Endothelial cell of umbilical vein (primary cell): ENCODE measurements at regions not wholly inside any gene's neighbourhood (a gene's known extent, or its start where the extent isn't known, plus 50 kb on each side); places are given as distances from the start of the nearest gene placed in this dataset.

Experiments used
- BruUV-seq: library from RNA; stranded (reverse); fragments of 400-500 nt; replicated peaks from 2 replicates; lab custom pipeline; 2021; lab: Mats Ljungman, UMichigan
- CTCF ChIA-PET: fragments of 300-600, 350-600 bp; sonication (Branson Sonifier 250); formaldehyde crosslinking; loops from one replicate; lab custom pipeline; 2021; ENCODE audit warnings: antibody characterized with exemption, inconsistent platforms; lab: Charles Lee
- POLR2A ChIA-PET: fragments of 300-600, 350-600 bp; sonication (Branson Sonifier 250); formaldehyde crosslinking; loops from one replicate; lab custom pipeline; 2021; ENCODE audit warnings: antibody characterized with exemption, inconsistent platforms; lab: Charles Lee
- DNase-seq: peaks from one replicate; pipeline ENCODE4 v3.0.0-alpha.2; 2011; ENCODE audit warnings: low read depth, low spot score
- FAIRE-seq: peaks from 2 replicates; lab custom pipeline; 2011; peaks lifted over from hg19 to GRCh38; lab: Jason Lieb, UNC
- H2AFZ ChIP-seq: 2 replicates; pipeline ENCODE4 v1.6.0; 2012; ENCODE audit warnings: low read depth, low read length, control low read depth, inconsistent platforms
- H3K27ac ChIP-seq: 2 replicates; pipeline ENCODE4 v1.5.1; 2011; ENCODE audit warnings: low read depth, mild to moderate bottlenecking, control low read depth, low read length, moderate library complexity; ENCODE audit not compliant: insufficient read depth
- H3K27me3 ChIP-seq, 2 experiments: 2 replicates each; pipeline versions ENCODE4 v1.6.0 to v1.6.1; 2011; ENCODE audit warnings: low read length in 2 of 2, mixed read lengths in 1 of 2; ENCODE audit not compliant: control insufficient read depth in 2 of 2, insufficient read depth in 2 of 2
- H3K36me3 ChIP-seq, 2 experiments: 2 replicates in 1 of 2; 3 replicates in 1 of 2; pipeline ENCODE4 v1.5.1; 2011; ENCODE audit warnings: low read length in 2 of 2, mild to moderate bottlenecking in 1 of 2, moderate library complexity in 1 of 2; ENCODE audit not compliant: control insufficient read depth in 2 of 2, insufficient read depth in 2 of 2; ENCODE audit errors: extremely low read depth in 1 of 2
- H3K4me1 ChIP-seq: 3 replicates; pipeline ENCODE4 v1.5.1; 2011; ENCODE audit warnings: mild to moderate bottlenecking, low read length; ENCODE audit not compliant: control insufficient read depth, insufficient read depth; ENCODE audit errors: extremely low read depth
- H3K4me2 ChIP-seq: 2 replicates; pipeline ENCODE4 v1.6.1; 2011; ENCODE audit warnings: low read length, control low read depth, mixed read lengths; ENCODE audit not compliant: insufficient read depth
- H3K4me3 ChIP-seq, 3 experiments: fragments of 200-600 bp in 1 of 3; sonication (generic), shearing (Covaris generic) in 1 of 3; replicated peaks in 1 of 3; 2 replicates each; pipeline ENCODE4 v1.5.1; 2011 to 2016; ENCODE audit warnings: control low read depth in 3 of 3, low read length in 3 of 3, mild to moderate bottlenecking in 2 of 3, inconsistent platforms in 1 of 3, low read depth in 1 of 3, moderate library complexity in 1 of 3; ENCODE audit not compliant: insufficient read depth in 1 of 3
- H3K79me2 ChIP-seq: 2 replicates; pipeline ENCODE4 v1.6.0; 2012; ENCODE audit warnings: low read length, inconsistent platforms; ENCODE audit not compliant: control insufficient read depth, insufficient read depth
- H3K9ac ChIP-seq: replicated peaks from 2 replicates; pipeline ENCODE3; 2011; ENCODE audit warnings: low read length, control low read depth; ENCODE audit not compliant: insufficient read depth; ENCODE audit errors: extremely low read depth
- H3K9me1 ChIP-seq: replicated peaks from 3 replicates; pipeline ENCODE4 v1.6.0; 2011; ENCODE audit warnings: mild to moderate bottlenecking, low read length; ENCODE audit not compliant: control insufficient read depth, insufficient read depth; ENCODE audit errors: extremely low read depth
- H3K9me3 ChIP-seq: replicated peaks from 2 replicates; pipeline ENCODE4 v1.5.1; 2012; ENCODE audit warnings: low read length, inconsistent platforms; ENCODE audit not compliant: control insufficient read depth, insufficient read depth
- H4K20me1 ChIP-seq: replicated peaks from 2 replicates; pipeline ENCODE3; 2011; ENCODE audit warnings: mild to moderate bottlenecking, low read length; ENCODE audit not compliant: control insufficient read depth, insufficient read depth; ENCODE audit errors: extremely low read depth
- EZH2 ChIP-seq: IDR thresholded peaks from 2 replicates; pipeline ENCODE4 v1.6.1; 2012; ENCODE audit warnings: borderline replicate concordance, low read depth, mild to moderate bottlenecking, moderate library complexity, low read length, inconsistent platforms; ENCODE audit not compliant: severe bottlenecking
- FOS ChIP-seq: IDR thresholded peaks from 2 replicates; pipeline ENCODE4 v1.6.1; 2011; ENCODE audit warnings: mild to moderate bottlenecking, low read length, moderate library complexity, borderline replicate concordance; ENCODE audit not compliant: insufficient read depth
- GATA2 ChIP-seq: IDR thresholded peaks from 2 replicates; pipeline ENCODE4 v1.7.0; 2011; ENCODE audit warnings: low read depth, mild to moderate bottlenecking, moderate library complexity, mixed read lengths, low read length; ENCODE audit not compliant: insufficient read length, insufficient read depth
- JUN ChIP-seq: IDR thresholded peaks from 2 replicates; pipeline ENCODE4 v1.6.1; 2011; ENCODE audit warnings: borderline replicate concordance, low read depth; ENCODE audit not compliant: insufficient read length, insufficient read depth
- MYC ChIP-seq: IDR thresholded peaks from one replicate; pipeline ENCODE4 v1.6.1; 2011; ENCODE audit warnings: mild to moderate bottlenecking, low read depth, low read length
- POLR2A ChIP-seq: IDR thresholded peaks from 2 replicates; pipeline ENCODE4 v1.6.1; 2012; ENCODE audit warnings: low read depth, mild to moderate bottlenecking, control low read depth, low read length
- POLR2AphosphoS5 ChIP-seq: IDR thresholded peaks from 2 replicates; pipeline ENCODE4 v1.6.1; 2012; ENCODE audit warnings: low read depth, mild to moderate bottlenecking, control low read depth, low read length, moderate library complexity; ENCODE audit not compliant: insufficient read depth
- dilution Hi-C: fragments of 300-500 bp; cut with MboI; formaldehyde crosslinking; loops from one replicate; pipeline ENCODE4 v1.15.0; 2019; ENCODE audit warnings: low sequenced_read_pairs; ENCODE audit not compliant: extremely low pct_ligation_motif_present
- intact Hi-C: fragments of 100-400 bp; cut with micrococcal nuclease; formaldehyde crosslinking; loops from one replicate; pipeline ENCODE4 v1.10.0; 2022
- TF ChIP-seq, protein P1 (sequence below), 2 donors: IDR thresholded peaks; 1 replicate in 1 of 2; 2 replicates in 1 of 2; pipeline ENCODE4 v1.5.1; 2011; ENCODE audit warnings: low read length in 2 of 2, mild to moderate bottlenecking in 2 of 2, moderate library complexity in 2 of 2, control low read depth in 1 of 2, inconsistent platforms in 1 of 2, low read depth in 1 of 2; ENCODE audit not compliant: insufficient read depth in 1 of 2; ENCODE audit errors: extremely low read depth in 1 of 2
- TF ChIP-seq, protein P2 (sequence below): IDR thresholded peaks from 2 replicates; pipeline ENCODE4 v1.6.1; 2011; ENCODE audit not compliant: insufficient read depth, insufficient read length

DNA sequence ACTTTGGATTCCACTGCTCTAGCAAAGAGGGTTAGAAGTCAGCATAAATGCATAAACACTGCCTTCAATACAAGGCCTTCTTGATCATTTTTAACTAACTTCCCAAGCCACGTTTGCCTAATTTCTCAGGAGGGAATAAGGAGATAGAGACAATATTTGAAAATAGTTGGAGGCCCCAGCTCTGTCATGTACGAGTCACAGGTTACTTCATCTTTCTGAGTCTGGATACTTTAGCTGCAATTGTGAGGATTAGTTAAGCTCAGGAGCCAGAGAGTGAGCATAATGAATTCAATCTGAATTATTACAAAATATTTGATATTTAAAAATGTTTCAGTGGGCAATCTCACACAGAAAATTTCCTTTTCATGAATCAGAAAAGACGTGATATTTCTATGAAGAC, 298.9 kb downstream of the SHOX2 start:
- no peaks in the 10 kb centered on the region for H3K36me3 ChIP-seq
- FAIRE-seq (no peak), DNase-seq (no peak)
- intact Hi-C loops = no loop called here
- no TSS peak for BruUV-seq
- CTCF ChIA-PET = no interaction called here
- H3K27ac ChIP-seq = no peak overlapping the region
- no peaks in the 10 kb centered on the region for H3K79me2 ChIP-seq
- no peaks in the 10 kb centered on the region for H4K20me1 ChIP-seq
- no peak overlapping the region for H3K9ac ChIP-seq
- no peaks in the 10 kb centered on the region for H3K4me1 ChIP-seq
- dilution Hi-C loops = no loop called here
- POLR2A ChIA-PET = no interaction called here
- H3K27me3 ChIP-seq = no peaks in the 10 kb centered on the region
- H2AFZ ChIP-seq = no peak overlapping the region
- no peaks in the 10 kb centered on the region for H3K9me1 ChIP-seq
- no peak for TF ChIP-seq POLR2A
- no peak for TF ChIP-seq JUN
- TF ChIP-seq POLR2AphosphoS5 = no peak
- no peak for TF ChIP-seq MYC
- no peak for TF ChIP-seq GATA2
- TF ChIP-seq, protein P1, sequence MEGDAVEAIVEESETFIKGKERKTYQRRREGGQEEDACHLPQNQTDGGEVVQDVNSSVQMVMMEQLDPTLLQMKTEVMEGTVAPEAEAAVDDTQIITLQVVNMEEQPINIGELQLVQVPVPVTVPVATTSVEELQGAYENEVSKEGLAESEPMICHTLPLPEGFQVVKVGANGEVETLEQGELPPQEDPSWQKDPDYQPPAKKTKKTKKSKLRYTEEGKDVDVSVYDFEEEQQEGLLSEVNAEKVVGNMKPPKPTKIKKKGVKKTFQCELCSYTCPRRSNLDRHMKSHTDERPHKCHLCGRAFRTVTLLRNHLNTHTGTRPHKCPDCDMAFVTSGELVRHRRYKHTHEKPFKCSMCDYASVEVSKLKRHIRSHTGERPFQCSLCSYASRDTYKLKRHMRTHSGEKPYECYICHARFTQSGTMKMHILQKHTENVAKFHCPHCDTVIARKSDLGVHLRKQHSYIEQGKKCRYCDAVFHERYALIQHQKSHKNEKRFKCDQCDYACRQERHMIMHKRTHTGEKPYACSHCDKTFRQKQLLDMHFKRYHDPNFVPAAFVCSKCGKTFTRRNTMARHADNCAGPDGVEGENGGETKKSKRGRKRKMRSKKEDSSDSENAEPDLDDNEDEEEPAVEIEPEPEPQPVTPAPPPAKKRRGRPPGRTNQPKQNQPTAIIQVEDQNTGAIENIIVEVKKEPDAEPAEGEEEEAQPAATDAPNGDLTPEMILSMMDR (IDR thresholded peaks at IDR 0.05; ENCODE audit: extremely low read depth in 1 of 2, insufficient read depth in 1 of 2, low read depth in 1 of 2, low read length in 2 of 2) = no peak
- no peak for TF ChIP-seq FOS
- TF ChIP-seq, protein P2, sequence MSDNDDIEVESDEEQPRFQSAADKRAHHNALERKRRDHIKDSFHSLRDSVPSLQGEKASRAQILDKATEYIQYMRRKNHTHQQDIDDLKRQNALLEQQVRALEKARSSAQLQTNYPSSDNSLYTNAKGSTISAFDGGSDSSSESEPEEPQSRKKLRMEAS = no peak
- no peak for TF ChIP-seq EZH2
- H3K4me3 ChIP-seq = no peak overlapping the region
- H3K4me2 ChIP-seq = no peak overlapping the region
- H3K9me3 ChIP-seq = no peaks in the 10 kb centered on the region
